NCI-H1105 treated with DMSO at 0.1 percent for 48 hours (cell line): ENCODE measurements at regions not wholly inside any gene's neighbourhood (a gene's known extent, or its start where the extent isn't known, plus 50 kb on each side); places are given as distances from the start of the nearest gene placed in this dataset.
"Not testable (repeated sequence)": the region's sequence is repeated elsewhere in the genome, so short reads cannot be mapped to it uniquely, and the experiment has no call there.

Experiments used
- DNase-seq: peaks from one replicate; lab custom pipeline; 2025; lab: John Stamatoyannopoulos, UW

DNA sequence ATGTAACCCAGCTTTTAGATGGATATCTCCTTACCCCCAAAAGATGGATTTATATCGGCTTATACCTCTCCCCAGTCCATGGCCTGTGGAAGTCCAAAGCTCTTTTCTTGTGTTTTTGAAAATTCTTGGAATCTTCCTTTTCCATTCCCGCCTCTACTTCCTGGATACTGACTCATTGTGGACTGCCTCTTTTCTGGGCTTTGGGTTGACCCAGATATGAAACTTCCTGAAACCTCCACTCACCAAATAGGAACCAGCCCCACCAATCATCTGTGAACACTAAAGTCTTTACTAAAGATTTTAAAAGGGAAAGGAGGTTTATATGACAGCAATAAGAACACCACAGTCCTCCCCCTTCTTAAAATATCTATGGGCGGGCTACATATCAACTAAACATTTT is 163.4 kb upstream of the SYN3 start:
- DNase-seq = no peak

GRCh38 chr22:33220476-33221080 is 162.4 kb upstream of the SYN3 start:
- DNase-seq = no peak

- no peak for DNase-seq
Measured at GRCh38 chr22:33219648-33220384, 161.6 kb upstream of the SYN3 start.

DNA sequence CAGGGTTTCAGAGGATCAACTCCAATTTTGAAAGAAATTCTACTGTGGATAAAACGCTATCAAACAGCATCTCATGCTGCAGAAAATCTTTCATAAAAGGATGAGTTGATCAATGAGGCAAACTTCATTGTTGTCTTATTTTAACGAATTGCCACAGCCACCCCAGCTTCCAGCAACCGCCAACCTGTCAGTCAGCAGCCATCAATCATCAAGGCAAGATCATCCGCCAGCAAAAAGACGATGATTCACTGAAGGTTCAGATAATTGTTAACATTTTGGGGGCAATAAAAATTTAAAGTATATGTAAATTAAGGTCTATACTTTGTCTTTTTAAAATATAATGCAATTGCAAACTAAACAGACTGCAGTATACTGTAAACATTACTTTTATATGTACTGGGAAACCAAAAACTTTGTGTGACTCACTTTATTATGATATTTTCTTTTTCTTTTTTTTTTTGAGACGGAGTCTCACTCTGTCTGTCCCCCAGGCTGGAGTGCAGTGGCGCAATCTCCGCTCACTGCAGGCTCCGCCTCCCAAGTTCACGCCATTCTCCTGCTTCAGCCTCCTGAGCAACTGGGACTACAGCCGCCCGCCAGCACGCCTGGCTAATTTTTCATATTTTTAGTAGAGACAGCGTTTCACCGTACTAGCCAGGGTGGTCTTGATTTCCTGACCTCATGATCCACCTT is 155.3 kb upstream of the SYN3 start:
- no peak for DNase-seq

- DNase-seq = peak; percentile 35
Measured at GRCh38 chr22:33209930-33210784, 152.0 kb upstream of the SYN3 start.

DNA sequence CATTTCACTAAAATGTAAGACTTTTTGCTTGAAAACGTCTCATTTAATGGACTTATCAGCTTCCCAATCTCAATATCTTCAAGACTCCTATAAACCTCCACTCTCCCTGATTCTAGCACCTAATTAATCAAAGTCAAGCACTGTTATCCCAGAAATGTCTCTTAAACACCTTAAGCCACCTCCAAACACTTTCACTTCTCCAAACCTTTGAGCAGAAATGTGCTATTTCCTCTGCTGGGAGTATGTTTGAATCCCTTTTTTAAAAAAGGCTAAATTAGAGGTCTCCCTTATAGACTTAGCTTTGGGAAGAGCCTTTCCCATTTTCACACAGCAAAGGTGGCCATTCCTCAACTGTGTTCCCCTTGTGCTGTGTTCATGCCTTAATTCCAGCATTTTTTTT is 146.2 kb upstream of the SYN3 start:
- no peak for DNase-seq

GRCh38 chr22:33202455-33202854 is 144.3 kb upstream of the SYN3 start:
- DNase-seq = no peak

- DNase-seq = no peak
Measured at GRCh38 chr22:33194529-33195077, 136.4 kb upstream of the SYN3 start.

GRCh38 chr22:33192156-33192555 is 134.0 kb upstream of the SYN3 start:
- no peak for DNase-seq

DNA sequence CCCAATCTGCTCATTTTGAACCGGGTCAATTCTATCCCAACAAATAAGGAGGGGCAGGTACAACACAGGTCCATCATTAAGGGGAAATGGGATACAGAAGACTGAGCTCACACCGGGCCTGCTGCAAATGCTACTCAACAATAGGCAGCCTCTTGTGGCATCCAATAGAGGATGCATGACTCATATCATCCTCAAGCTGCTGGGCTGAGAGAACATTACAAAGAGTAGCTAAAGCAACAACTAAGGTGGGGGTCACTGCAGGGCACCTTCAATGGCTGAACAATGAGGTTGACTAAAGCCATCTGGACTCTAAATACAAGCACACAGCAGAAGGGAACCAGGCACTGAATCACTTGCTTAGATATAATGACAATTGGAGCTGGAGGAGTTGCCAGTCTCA is 130.1 kb upstream of the SYN3 start:
- no peak for DNase-seq

DNA sequence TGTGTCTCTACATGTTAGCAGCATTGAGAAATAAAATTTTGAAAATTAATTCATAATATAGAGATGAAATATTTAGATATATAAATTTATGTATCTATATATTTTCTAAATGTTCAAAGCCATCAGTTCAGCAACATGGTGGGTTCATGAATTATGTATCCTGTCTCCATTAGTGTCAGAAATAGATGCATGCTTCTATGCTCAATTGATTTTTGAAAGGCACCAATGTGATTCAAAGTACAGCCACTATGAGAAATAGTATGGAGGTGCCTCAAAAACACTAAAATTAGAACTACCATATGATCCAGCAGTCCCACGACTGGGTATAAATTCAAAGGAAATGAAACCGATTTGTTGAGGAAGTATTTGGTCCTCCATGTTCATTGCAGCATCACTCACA is 128.6 kb upstream of the SYN3 start:
- DNase-seq = no peak

DNA sequence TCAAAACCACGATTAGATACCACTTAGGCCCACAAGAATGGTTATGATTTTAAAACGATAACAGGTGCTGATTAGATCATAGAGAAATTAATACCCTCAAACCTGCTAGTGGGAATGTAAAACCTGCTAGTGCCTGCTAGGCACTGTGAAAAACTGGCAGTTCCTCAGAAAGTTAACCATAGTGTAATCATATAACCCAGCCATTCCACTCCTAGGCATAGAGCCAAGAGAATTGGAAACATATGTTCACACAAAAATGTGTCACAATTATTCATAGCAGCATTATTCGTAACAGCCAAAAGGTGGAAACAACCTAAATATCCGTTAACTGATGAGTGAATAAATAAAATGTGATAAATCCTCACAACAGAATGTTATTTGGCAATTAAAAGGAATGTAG is 122.2 kb upstream of the SYN3 start:
- DNase-seq = peak; percentile 6

DNA sequence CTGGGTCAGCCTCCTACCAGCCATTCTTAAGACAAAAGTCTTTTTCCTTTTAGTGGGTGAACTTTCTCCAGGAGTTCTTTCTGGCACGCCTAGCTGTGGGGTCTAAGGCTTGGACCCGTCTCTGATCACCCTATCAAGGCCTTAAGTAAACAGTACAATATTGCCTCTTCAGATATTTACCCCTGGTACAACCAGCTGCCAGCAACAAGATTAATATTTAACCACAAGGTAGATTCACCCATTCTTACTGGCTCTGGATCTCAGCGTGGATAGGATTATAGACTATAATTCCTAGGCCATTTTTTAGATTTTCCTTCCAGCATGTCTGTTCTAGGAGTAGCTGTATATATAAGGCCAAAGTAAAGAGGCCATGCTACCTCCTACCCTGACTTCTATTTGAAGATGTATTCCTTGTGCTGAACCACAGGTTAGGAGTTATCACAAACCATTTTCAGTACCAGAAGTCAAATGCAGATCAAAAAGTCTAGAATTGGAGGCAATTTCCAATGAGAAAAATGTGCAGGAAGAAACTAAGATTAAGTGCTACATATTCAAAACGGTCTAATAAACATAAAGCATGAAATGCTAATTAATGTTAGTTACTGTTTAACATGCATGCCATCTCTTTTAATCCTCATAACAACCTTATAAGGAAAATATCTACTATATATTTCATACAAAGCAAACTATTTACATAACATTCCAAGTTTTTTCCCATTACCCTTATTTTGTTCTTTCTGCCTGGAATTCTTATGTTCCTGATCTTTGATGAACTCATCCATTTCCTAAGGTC is 110.0 kb upstream of the SYN3 start:
- DNase-seq = no peak

DNA sequence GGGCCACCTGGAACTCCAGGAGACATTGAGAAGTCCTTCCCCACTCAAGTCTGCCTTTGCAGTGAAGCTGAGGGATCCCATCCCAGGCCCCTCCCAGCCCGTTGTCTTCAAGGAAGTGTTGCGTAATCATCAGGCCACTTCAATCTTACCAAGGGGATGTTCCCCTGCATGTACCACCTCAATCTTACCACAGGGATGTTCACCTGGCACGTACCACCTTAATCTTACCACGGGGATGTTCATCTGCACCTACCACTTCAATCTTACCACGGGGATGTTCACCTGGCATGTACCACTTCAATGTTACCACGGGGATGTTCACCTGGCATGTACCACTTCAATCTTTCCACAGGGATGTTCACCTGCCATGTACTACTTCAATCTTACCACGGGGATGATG is 108.0 kb upstream of the SYN3 start:
- no peak for DNase-seq

DNA sequence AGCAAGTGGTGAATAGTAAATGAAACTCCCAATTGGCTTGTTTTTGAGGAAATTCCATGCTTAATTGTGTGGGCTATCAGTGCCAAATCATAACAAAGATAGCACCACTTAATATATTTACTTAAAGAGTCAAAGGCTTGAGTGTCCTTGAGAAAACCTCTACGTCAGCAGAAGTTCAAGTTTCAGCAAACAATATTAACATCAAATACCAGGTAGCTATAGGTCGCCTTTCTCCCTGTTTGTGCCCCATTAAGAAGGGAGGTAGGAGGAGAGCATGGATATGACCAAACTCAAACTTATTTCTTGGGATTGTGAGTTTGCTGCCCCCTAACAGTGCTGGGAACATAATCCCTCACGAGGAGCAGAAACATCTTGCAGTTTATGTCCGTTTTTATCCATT is 105.6 kb upstream of the SYN3 start:
- peak; percentile 66 for DNase-seq

DNA sequence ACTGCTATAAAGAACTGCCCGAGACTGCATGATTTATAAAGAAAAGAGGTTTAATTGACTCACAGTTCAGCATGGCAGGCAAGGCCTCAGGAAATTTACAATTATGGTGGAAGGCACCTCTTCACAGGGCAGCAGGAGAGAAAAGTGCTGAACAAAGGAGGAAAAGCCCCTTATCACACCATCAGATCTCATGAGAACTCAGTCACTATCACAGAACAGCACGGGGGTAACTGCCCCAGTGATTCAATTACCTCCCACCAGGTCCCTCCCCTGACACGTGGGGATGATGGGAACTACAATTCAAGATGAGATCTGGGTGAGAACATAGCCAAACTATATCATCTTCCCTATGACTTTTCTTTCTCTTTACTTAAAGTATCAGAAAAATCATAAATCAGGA is 104.0 kb upstream of the SYN3 start:
- no peak for DNase-seq

GRCh38 chr22:33160525-33160924 is 102.3 kb upstream of the SYN3 start:
- DNase-seq = no peak

GRCh38 chr22:33154967-33155366 is 96.8 kb upstream of the SYN3 start:
- not testable (repeated sequence) for DNase-seq

- DNase-seq = no peak
Measured at GRCh38 chr22:33149611-33150010, 91.4 kb upstream of the SYN3 start.

DNA sequence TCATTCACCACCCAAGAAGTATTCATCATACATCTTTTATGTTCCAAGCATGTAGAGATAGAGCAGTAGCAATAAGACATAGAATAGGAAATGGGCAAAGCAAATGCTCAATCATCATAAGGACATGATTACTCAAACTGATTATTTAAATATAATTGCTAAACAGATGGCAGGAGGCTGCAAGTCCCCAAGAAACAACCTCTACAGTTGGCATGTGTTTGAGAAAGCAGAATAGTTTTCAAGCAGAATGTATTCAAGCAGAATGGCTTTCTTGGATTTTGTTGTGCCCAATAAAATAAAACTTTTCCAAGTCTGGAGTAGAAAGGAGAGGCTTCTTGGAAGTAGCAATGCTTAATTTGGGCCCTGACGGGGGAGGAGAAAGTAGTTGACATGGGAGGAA is 86.5 kb upstream of the SYN3 start:
- DNase-seq = no peak

- DNase-seq = no peak
Measured at GRCh38 chr22:33142282-33143055, 84.3 kb upstream of the SYN3 start.
